Fibroblast of skin of left quadriceps (primary cell): ENCODE measurements at regions not wholly inside any gene's neighbourhood (a gene's known extent, or its start where the extent isn't known, plus 50 kb on each side); places are given as distances from the start of the nearest gene placed in this dataset.
A peak's percentile ranks its signal among the peaks of the same experiment; 100 is the strongest.
"Not testable (repeated sequence)": the region's sequence is repeated elsewhere in the genome, so short reads cannot be mapped to it uniquely, and the experiment has no call there.

Experiments used
- DNase-seq, 2 experiments: peaks; one replicate each; pipeline ENCODE4 v3.0.0-alpha.2; 2013; ENCODE audit warnings: low read depth in 2 of 2

DNA sequence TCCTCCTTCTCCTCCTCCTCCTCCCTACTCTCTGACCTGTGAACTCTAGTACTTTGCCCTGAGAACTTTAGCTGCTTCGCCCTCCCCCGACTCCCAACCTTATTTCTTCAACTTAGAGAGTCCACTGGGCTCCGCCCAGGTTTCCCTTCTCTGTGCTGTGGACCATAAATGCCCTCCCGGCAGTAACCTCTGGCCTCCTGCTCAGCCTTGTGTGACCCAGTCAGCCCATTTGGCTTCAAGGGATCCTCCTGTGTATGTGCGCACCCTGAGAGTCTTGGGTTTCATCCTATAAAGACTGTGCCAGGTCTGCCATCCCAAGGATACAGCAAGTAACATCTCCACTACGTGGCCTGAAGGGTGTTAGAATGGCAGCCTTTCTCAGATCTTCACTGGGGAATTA, 275.6 kb upstream of the C16orf82 start:
- DNase-seq, result no peak

DNA sequence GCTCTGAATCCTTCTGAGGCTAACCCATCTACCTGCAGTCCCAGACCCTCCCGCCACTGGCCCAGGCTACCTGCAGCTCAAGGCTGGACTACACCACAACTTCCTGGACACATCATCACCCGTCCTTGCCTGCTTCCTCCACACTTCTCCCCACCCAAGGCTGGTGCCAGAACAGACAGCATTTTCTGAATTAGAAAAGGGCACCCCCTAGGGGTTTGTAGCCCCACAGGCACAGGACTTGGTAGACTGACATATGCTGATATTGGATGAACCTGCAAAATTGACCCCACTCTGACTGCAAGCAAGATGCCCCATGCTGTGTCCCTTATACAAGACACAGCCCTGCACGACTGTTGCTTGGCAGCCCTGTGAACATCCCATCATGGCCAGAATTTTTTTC, 271.5 kb upstream of the C16orf82 start:
- no peak for DNase-seq

DNA sequence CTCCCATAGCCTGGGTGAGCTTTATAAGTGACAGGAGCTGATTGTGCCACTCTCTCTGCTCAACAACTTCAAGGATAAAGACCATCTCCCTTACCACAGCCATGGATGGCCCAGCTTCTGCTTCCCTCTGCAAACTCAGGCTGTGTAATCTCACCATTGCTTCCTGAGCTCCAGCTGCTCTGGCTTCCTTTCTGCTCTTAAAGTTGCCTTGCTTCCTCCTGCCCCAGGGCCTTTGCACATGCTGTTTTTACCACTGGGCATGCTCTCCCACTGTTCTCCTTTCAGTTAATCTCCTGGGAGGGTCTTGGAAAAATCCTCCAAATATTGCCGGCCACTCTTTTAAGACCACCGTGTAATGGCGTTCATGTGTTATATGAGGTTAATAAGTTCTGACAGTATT, 265.1 kb upstream of the C16orf82 start:
- DNase-seq, result no peak

DNA sequence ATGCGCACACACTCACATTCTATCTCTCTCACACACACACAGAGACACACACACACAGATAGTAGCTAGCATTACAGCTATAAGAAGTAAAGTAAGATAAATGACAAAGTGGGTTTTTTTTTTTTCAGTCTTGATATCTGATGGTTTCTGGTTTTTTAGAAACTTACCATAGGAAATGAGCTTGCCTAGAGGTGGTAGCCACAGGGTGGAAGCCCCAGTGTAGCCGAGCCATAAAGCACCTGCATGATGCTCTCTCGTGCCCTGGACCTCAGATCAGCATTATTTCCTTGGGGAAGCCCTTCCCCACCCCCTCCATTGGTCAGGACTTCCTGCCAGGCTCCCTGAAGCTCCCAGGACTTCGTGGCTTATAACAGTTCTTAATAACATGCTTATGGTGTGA, 264.3 kb upstream of the C16orf82 start:
- no peak for DNase-seq

DNA sequence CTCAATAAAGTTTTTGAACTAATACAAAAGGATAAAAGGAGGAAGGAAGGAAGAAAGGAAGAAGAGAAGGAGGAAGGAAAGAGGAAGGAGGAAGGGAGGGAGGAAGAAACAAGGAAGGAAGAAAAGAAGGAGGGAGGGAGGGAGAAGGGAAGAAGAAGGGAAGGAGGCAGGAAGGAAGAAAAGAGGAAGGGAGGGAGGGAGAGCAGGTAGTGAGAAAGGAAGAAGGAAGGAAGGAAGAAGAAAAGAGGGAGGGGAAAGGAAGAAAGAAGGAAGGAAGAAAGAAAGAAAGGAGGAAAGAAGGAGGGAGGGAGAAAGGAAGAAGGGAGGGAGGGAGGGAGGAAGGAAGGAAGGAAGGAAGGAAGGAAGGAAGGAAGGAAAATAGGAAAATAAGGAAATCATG, 263.8 kb upstream of the C16orf82 start:
- no peak for DNase-seq

DNA sequence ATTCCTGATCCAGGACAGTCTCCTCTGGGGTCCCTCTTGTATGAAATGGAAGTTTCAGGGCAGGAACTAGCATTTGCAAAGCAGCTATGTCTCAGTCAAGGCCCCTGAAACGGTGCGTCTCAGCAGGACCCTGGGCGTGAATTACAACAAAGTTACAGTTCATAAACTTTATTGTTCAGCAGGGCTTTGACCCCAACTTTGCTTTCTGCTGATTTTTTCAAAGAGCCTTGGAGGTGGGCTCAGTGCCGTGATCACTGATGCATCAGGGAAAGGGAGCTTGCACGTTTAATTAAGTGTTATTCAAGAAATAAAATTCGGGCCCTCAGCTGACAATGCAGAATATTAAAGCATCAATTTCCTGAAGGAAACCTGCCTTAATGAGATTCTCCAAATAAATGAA, 260.1 kb upstream of the C16orf82 start:
- DNase-seq, result no peak

DNA sequence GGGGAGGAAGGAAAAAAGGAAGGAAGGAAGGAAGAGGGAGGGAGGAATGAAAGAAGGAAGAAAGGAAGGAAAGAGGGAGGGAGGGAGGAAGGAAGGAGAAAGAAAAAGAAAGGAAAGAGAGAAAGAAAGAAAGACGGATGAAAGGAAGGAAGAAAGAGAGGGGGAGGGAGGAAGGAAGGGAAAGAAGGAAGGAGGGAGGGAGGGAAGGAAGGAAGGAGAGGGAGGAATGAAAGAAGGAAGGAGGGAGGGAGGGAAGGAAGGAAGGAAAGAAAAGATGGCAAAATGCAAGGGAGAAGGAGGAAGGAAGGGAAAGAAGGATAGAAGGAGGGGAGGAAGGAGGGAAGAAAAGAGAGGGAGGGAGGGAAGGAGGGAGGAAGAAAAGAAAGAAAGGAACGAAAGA, 257.3 kb upstream of the C16orf82 start:
- no peak for DNase-seq

DNA sequence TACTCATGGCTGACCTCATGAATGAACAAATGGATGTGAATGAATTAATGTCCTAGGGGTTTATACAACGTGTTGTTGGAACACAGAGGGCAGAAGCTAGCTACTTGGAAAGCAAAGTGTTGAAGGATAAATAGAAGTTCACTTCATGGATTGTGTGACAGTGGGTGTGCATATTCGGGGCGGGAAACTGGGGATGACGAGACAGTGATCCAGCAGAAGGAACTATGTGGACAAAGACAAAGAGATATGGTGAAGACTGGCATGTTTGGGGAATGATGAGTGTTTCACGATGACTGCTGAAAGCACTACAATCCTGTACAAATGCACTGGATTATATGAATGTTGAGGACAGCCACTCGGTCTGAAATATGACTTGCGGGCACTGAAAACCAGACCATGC, 250.5 kb upstream of the C16orf82 start:
- no peak for DNase-seq

DNA sequence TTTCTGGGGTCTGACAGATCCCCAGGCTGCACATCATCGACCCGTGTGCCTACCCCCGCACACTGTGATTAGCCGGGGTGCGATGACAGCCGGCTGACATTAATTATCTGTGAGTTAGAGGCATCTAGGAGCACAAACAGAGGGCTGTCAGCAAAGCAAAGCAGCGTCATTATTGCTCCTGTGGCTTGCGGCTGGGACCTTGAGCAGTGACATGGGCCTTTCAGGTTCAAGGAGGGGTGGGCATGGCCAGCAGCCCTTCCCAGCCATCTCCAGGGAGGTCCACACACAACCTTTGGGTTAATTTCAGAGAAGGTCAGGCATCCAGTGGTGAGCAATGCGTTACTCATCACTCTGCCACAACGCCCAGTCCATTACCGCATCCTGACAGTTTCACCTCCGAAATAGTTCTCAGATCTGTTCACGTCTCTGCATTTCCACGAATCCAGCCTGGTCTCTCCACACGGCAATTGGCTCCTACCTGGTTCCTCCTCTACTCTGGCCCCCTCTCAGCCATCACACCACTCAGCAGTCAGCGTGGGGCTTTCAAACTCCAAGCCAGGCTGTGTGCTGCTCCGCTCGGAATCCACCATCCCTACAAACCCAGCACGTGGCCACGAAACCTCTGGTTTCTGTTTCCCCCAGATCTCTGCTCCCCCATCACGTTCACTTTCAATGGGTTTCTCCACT, 249.7 kb upstream of the C16orf82 start:
- peak; percentile 1 to 2 for DNase-seq

DNA sequence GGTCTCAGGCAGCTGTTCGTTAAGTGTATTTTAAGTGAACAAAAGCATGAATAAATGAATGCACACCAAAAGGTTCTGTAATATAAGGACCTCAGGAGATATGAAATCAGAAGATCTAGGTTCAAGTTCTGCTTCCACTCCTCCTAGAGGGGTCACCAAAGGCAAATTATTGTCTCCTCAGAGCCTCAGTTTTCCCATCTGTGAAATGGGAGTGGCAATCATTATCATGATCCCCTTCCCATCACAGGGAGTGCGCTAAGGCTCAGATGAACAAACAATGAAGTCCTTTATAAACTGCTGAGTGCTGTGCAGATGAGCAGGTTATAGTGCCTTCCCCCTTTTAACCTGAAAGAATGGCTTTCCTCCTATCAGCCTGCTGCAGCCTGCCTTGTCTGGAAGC, 248.3 kb upstream of the C16orf82 start:
- DNase-seq, result no peak

DNA sequence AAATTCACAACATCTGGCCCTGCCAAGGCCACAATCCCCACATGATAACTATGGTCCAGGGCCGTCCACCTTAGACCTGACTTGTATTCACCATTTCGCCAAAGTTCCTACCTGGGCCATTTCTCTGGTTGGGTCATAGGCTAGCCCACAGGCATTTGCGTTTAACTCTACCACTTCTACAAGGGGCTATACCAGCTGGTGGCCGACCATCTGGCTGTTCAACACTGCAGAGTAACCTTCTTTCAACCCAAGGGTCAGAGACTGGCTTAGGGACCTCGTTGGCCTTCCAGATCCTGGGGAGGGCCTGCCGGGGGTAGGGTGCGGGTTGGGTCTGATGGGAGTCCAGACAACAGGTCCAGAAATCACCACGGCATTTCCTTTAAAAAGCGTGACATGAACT, 242.3 kb upstream of the C16orf82 start:
- no peak for DNase-seq

DNA sequence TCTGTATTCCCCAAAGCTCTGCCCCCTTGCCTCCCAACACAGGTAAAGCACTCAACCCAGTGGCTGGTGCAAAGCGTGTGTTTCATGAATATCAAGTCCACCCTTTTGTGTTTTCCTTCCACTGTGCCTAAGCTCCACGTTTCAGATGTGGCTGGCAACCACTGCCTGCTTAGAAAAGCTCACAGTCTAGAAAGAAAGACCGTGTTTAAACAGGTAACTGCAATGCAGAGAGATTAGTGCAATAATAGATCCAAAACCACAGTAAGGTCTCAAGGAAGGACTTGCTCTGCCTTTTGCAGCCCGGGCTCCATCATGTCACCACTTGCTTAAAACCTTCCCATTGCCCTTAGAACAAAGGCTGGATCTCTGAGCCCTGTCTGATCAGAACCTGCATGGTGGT, 240.2 kb upstream of the C16orf82 start:
- DNase-seq, result no peak

DNA sequence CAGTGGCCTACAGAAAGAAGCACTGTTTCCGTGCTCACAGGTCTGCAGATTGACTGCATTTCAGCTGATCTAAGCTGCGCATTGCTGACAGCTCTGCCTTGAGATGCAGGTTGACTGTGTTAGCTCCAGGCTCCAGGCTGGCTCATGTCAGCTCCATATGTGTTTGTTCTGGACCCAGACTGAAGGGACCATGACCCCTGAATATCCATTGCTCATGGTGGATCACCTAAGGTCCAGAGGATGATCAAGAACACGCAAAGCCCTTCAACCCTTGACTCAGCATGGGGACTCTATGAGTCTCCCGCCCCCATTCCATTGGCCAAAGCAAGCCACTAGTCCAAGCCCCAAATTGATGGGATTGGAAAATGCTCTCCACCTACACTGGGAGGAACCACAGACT, 239.3 kb upstream of the C16orf82 start:
- DNase-seq, result no peak

DNA sequence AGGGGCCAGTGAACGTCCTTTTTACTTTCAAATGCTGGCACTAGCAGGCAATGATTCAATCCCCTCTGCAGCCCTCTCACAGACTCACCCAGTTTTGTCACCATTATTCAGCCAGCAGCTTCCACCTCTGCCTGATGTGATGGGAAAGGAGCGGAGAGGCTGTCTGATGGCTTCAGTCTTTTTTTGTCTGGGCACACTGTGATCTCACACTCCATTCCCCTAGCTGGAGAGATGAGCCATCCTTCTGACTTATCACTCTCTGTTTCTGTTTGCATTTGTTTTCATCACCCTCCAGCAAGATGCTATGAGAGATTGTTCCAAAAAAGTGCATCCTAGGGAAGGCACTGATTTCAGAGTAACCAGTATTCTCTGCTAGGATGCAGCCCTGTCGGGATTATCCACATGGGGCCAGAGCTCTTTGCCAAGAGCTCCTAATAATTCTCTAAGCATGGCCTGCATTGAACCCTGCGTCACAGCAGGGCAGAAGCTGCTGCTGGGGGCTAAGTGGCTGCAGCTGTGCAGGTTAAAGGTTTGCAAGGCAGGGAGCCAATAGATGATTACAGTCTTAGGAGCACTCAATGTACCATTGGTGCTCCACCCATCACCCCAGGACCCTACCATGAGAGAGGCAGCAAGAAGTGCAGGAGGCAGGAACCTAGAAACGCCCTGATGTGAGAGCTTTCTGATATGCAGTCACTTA, 236.1 kb upstream of the C16orf82 start:
- no peak for DNase-seq

DNA sequence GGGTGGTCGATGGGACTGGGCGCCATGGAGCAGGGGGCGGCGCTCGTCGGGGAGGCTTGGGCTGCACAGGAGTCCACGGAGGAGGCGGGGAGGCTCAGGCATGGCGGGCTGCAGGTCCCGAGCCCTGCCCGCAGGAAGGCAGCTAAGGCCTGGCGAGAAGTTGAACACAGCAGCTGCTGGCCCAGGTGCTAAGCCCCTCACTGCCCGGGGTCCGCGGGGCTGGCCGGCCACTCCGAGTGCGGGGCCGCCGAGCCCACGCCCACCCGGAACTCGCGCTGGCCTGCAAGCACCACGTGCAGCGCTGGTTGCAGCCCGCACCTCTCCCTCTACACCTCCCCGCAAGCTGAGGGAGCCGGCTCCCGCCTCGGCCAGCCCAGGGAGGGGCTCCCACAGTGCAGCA, 230.6 kb upstream of the C16orf82 start:
- not testable (repeated sequence) for DNase-seq

DNA sequence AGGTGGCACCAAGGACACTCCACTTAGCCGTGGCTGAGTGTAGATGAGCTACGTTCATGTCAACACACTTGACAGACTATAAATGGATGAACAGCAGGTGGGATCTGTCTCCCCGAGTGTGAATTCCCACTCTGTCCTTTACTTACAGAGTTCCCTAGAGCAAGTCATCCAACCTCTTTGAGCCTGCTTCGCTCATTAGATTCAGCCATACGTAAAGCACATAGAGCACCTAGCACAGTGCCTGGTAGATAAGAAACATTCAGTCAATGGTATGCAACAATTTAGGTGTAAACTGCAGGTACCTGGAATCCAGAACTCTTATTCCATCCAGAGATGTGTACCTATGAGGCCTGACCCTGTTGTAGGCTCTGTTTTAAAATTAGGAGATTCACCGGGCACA, 227.8 kb upstream of the C16orf82 start:
- no peak for DNase-seq

DNA sequence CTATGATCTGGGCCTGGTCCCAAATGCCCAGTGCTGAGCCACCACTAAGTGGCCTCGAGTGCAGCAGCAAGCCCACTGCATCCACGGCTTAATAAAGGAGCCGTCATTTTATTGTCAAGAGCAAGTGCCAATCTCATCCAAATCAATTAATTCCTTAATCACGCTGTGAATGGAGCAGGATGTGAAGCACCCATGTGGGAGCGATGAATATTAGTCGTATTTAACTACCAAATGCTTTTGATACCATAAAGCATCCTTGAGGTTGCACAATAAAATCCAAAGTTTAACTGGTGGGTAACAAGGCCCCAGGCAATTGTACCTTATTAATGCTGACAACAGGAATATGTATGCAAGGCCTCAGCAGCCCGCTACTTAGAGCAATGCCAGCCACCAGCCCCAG, 226.0 kb upstream of the C16orf82 start:
- no peak for DNase-seq

DNA sequence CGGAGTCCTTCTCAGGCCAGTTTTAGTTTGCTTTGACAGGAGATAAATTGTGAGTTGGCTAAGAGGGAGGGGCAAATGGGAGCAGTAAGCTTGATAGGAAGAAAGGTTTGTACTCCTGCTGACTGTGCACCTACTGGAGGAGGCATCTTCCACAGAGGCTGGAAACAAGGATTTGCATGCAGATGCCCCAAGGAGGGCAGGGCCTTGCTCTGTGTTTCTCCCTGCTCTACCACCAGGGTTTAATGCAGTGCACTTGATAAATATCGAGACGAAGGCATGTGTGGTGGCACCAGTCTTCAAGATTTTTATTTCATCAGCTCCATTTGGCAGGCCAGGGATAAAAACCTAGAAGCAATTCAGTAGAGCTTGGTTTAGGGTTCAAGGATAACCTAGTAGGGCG, 210.5 kb upstream of the C16orf82 start:
- DNase-seq, result no peak

DNA sequence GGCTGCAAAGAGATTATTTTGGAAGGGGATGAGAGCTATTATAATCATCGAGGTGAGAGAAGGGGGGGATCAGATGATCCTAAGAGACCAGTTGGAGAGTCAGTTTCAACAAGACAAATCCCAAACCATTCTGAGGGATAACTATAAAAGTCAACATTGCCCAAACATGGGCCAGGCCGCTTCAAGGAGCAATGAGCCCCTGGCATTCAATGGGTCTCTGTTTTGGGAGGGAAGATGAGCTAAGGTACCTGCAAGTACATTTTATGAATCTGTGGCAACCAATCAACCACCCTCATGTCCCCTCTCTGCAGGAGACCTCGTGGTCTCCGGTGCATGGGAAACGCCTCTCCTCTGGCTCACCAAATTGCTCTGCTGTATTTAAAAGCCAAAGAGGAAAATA, 209.9 kb upstream of the C16orf82 start:
- no peak for DNase-seq

DNA sequence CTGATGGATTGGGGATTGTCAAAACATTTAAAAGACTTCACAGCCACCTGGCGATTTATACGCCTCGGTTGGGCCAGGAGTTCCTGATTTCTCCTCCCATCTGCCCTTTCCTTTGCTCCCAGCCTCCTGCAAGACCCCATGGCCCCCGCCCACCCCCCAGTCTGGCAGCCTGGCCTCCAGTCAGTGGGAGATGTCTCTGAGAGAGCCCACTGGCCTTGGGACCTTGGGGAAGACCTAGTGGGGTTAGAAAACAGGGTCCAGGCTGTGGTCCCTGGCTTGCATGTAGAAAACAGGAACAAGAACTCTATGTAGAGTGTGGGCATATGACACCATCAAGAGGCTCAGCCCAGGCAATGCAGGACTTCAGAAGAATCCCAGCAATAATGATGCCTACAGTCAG, 209.4 kb upstream of the C16orf82 start:
- DNase-seq, result no peak

DNA sequence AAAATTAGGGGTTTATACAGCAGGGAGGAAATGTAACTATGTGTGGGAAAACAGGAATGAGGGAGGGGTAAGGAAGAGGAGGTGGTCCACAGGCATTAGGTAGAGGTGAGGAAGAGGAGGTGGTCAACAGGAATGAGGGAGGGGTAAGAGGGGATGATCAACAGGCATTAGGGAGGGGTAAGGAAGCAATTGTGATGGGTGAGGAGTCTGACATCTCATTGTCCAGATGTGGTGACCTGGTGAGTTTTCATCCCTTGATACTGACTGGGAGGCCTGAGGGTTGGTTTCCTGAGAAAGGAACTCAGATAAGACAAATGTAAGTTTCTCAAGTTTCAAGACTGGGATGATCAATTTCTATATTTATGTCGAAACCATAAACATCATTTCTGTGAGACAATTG, 206.2 kb upstream of the C16orf82 start:
- DNase-seq, result no peak

DNA sequence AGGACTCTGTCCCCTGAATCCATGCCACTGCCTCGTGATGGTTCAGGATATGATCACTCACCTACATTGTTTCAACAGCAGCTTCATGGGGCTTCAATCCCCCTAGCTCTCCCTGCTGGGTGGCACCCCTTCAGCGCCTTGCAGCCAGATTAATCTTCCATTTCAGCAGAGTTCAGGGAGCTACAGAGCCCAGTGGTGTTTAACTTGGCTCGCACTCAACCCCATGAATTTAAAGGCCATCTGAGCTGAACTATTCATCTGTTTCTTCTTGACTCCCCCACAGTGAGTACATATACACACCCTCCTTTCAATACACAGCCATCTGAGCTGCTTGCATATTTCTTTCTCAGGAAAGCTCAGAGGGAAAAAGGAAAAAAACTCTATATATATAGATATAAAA, 202.8 kb upstream of the C16orf82 start:
- DNase-seq, result no peak

DNA sequence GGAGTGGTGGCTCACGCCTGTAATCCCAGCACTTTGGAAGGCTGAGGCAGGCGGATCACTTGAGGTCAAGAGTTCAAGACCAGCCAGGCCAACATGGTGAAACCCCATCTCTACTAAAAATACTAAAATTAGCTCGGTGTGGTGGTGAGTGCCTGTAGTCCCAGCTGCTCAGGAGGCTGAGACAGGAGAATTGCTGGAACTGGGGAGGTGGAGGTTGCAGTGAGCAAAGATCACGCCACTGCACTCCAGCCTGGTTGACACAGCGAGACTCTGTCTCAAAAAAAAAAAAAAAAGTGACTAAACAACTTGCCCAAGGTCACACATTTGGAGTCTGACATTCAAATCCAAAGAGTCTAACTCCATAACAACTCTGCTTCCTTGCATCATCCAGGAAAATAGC, 192.4 kb upstream of the C16orf82 start:
- DNase-seq, result not testable (repeated sequence)

DNA sequence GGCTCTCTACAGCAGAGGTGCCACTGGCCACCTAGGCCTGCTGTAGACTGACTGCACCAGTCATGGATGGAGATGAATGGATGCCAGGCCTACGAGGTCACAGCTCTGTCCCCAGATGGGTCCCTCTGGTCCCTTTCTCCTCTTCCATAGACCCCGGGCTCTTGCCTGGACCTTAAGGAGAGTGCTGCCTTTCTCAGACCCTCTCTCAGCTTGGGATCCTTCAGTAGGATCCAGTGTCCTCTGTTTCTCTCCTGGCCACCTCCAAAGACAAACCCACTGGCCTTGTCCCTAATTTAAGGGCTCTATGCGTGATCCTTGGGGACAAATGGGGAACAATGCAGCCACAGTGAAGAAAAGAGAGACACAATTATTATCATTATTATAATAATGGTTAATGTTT, 189.3 kb upstream of the C16orf82 start:
- no peak for DNase-seq
